ENCODE measurements at regions not wholly inside any gene's neighbourhood (a gene's known extent, or its start where the extent isn't known, plus 50 kb on each side); places are given as distances from the start of the nearest gene placed in this dataset.

- H3K36me3 Mint-ChIP-seq (ENCODE audit: low read depth) = no peaks in the 10 kb centered on the region; the same call in 2 of the 3 replicates
- no peak for ATAC-seq
Measured at GRCh38 chr22:47647181-47647580, 884.7 kb downstream of the TBC1D22A start.

GRCh38 chr22:47645923-47646322 is 883.5 kb downstream of the TBC1D22A start:
- no peak for ATAC-seq
- 0 out of 2 replicates have a peak, but pooled peaks cover 3% of the 10 kb centered on the region for H3K36me3 ChIP-seq (ENCODE audit: insufficient read depth)
- Mint-ChIP-seq H3K36me3 (ENCODE audit: low read depth) (no peaks in the 10 kb centered on the region; the same call in 2 of the 3 replicates), H3K9me3 (peaks cover 5% of the 10 kb centered on the region; the same call in 2 of the 3 replicates), H3K4me3 (no peak overlapping the region), H3K4me1 (peaks cover 9% of the 10 kb centered on the region; the same call in 2 of the 3 replicates), H3K27me3 (ENCODE audit: insufficient read depth, low read depth, poor library complexity) (no peaks in the 10 kb centered on the region), H3K27ac (no peak overlapping the region)
- no peaks in the 10 kb centered on the region for H3K9me2 ChIP-seq (ENCODE audit: insufficient read depth)
- H3K27me3 ChIP-seq (ENCODE audit: insufficient read depth) = no peaks in the 10 kb centered on the region
- DNase-seq (ENCODE audit: low spot score) = no peak
- H3K4me2 ChIP-seq = no peak overlapping the region
- no peaks in the 10 kb centered on the region for H4K20me1 ChIP-seq (replicated peaks; ENCODE audit: insufficient read depth)
- no peak overlapping the region for H3K4me3 ChIP-seq
- no peaks in the 10 kb centered on the region for H3F3A ChIP-seq (replicated peaks; ENCODE audit: low read depth)
- H2AFZ ChIP-seq = no peak overlapping the region
- no peaks in the 10 kb centered on the region for H3K4me1 ChIP-seq (ENCODE audit: insufficient read depth)
- H3K79me2 ChIP-seq (replicated peaks; ENCODE audit: insufficient read depth) = no peaks in the 10 kb centered on the region
- H3K27ac ChIP-seq (ENCODE audit: low read depth) = no peak overlapping the region
- TF ChIP-seq REST (IDR thresholded peaks at IDR 0.05; ENCODE audit: unreplicated experiment) (no peak), JUNB (IDR thresholded peaks at IDR 0.05; ENCODE audit: unreplicated experiment) (no peak), EZH2 (IDR thresholded peaks at IDR 0.05; ENCODE audit: low read depth, unreplicated experiment) (no peak), ETS1 (IDR thresholded peaks at IDR 0.05) (no peak), NANOG (IDR thresholded peaks at IDR 0.05; ENCODE audit: borderline replicate concordance) (no peak), ZNF331 (CRISPR knock-in tag; IDR thresholded peaks at IDR 0.05; ENCODE audit: low read depth) (no peak), STAT1 (IDR thresholded peaks at IDR 0.05; ENCODE audit: unreplicated experiment) (no peak), CREB1 (CRISPR knock-in tag; IDR thresholded peaks at IDR 0.05; ENCODE audit: low read depth) (no peak), EZH2phosphoT487 (IDR thresholded peaks at IDR 0.05; ENCODE audit: unreplicated experiment) (no peak)

More at GRCh38 chr22:47647181-47647580, 884.7 kb downstream of the TBC1D22A start:
- Histone ChIP-seq H3K79me2 (replicated peaks; ENCODE audit: insufficient read depth) (no peaks in the 10 kb centered on the region), H4K20me1 (replicated peaks; ENCODE audit: insufficient read depth) (no peaks in the 10 kb centered on the region), H3K4me3 (no peak overlapping the region), H3K36me3 (ENCODE audit: insufficient read depth) (0 out of 2 replicates have a peak, but pooled peaks cover 3% of the 10 kb centered on the region), H3F3A (replicated peaks; ENCODE audit: low read depth) (no peaks in the 10 kb centered on the region), H3K4me2 (no peak overlapping the region), H3K27me3 (ENCODE audit: insufficient read depth) (no peaks in the 10 kb centered on the region), H2AFZ (no peak overlapping the region), H3K9me2 (ENCODE audit: insufficient read depth) (no peaks in the 10 kb centered on the region), H3K4me1 (ENCODE audit: insufficient read depth) (no peaks in the 10 kb centered on the region), H3K27ac (ENCODE audit: low read depth) (no peak overlapping the region)
- peaks cover 5% of the 10 kb centered on the region; the same call in 2 of the 3 replicates for H3K9me3 Mint-ChIP-seq
- H3K4me1 Mint-ChIP-seq = peaks cover 9% of the 10 kb centered on the region; the same call in 2 of the 3 replicates
- no peak overlapping the region for H3K4me3 Mint-ChIP-seq
- no peak for DNase-seq (ENCODE audit: low spot score)
- no peak overlapping the region for H3K27ac Mint-ChIP-seq
- no peak for TF ChIP-seq CTCF (conservative IDR thresholded peaks at IDR 0.05; ENCODE audit: low read depth in 2 of 2)
- no peaks in the 10 kb centered on the region for H3K27me3 Mint-ChIP-seq (ENCODE audit: insufficient read depth, low read depth, poor library complexity)

Measured in GM23338 (cell line).